Activated CD4-positive, alpha-beta T cell treated with anti-CD3 and anti-CD28 coated beads, Interleukin-2, amount 10 ng/mL, durations not matched to agents 24 days and 14 days (primary cell): ENCODE measurements at regions not wholly inside any gene's neighbourhood (a gene's known extent, or its start where the extent isn't known, plus 50 kb on each side); places are given as distances from the start of the nearest gene placed in this dataset.

Experiments
- DNase-seq: peaks from one replicate; pipeline ENCODE4 v3.0.0; 2022
- H3K27ac Mint-ChIP-seq: one replicate; pipeline ENCODE4 v1.8.0; 2022; ENCODE audit warnings: mild to moderate bottlenecking, mixed read lengths
- H3K27me3 Mint-ChIP-seq: one replicate; pipeline ENCODE4 v1.8.0; 2022; ENCODE audit warnings: mixed read lengths
- H3K36me3 Mint-ChIP-seq: one replicate; pipeline ENCODE4 v1.8.0; 2022; ENCODE audit warnings: low read depth, mild to moderate bottlenecking, mixed read lengths
- H3K4me1 Mint-ChIP-seq: one replicate; pipeline ENCODE4 v1.8.0; 2021; ENCODE audit warnings: mixed read lengths
- H3K4me3 Mint-ChIP-seq: one replicate; pipeline ENCODE4 v1.8.0; 2022; ENCODE audit warnings: mild to moderate bottlenecking, moderate library complexity, mixed read lengths
- H3K9me3 Mint-ChIP-seq: one replicate; pipeline ENCODE4 v1.8.0; 2021; ENCODE audit warnings: mixed read lengths
- intact Hi-C: fragments of 100-400 bp; cut with micrococcal nuclease; formaldehyde crosslinking; loops from one replicate; pipeline ENCODE4 v1.15.1; 2023

GRCh38 chr11:76268498-76268897, 62.2 kb upstream of the WNT11 start:
- Mint-ChIP-seq H3K36me3 (no peaks in the 10 kb centered on the region), H3K27ac (no peak overlapping the region), H3K27me3 (peaks cover 5% of the 10 kb centered on the region), H3K4me1 (no peaks in the 10 kb centered on the region), H3K9me3 (peaks cover 5% of the 10 kb centered on the region), H3K4me3 (no peak overlapping the region)
- no peak for DNase-seq
- intact Hi-C loops: no loop called here

GRCh38 chr11:76267556-76267955, 61.3 kb upstream of the WNT11 start:
- no peak for DNase-seq
- peaks cover 5% of the 10 kb centered on the region for H3K9me3 Mint-ChIP-seq
- H3K27me3 Mint-ChIP-seq: peaks cover 7% of the 10 kb centered on the region
- no peak overlapping the region for H3K27ac Mint-ChIP-seq
- no peaks in the 10 kb centered on the region for H3K4me1 Mint-ChIP-seq
- intact Hi-C loops: no loop called here
- H3K36me3 Mint-ChIP-seq: no peaks in the 10 kb centered on the region
- no peak overlapping the region for H3K4me3 Mint-ChIP-seq

- DNase-seq: no peak
- H3K4me1 Mint-ChIP-seq: no peaks in the 10 kb centered on the region
- intact Hi-C loops: no loop called here
- H3K27me3 Mint-ChIP-seq: peaks cover 7% of the 10 kb centered on the region
- peaks cover 5% of the 10 kb centered on the region for H3K9me3 Mint-ChIP-seq
- H3K27ac Mint-ChIP-seq: no peak overlapping the region
- H3K36me3 Mint-ChIP-seq: no peaks in the 10 kb centered on the region
- no peak overlapping the region for H3K4me3 Mint-ChIP-seq
Measured at GRCh38 chr11:76266286-76267100, 60.2 kb upstream of the WNT11 start.

- H3K27ac Mint-ChIP-seq: no peak overlapping the region
- H3K4me3 Mint-ChIP-seq: no peak overlapping the region
- H3K27me3 Mint-ChIP-seq: peaks cover 9% of the 10 kb centered on the region
- no peaks in the 10 kb centered on the region for H3K36me3 Mint-ChIP-seq
- no peak for DNase-seq
- intact Hi-C loops: no loop called here
- peaks cover 5% of the 10 kb centered on the region for H3K9me3 Mint-ChIP-seq
- no peaks in the 10 kb centered on the region for H3K4me1 Mint-ChIP-seq
Measured at GRCh38 chr11:76265771-76266241, 59.5 kb upstream of the WNT11 start.

- intact Hi-C loops: no loop called here
- H3K4me3 Mint-ChIP-seq: no peak overlapping the region
- H3K4me1 Mint-ChIP-seq: no peaks in the 10 kb centered on the region
- H3K36me3 Mint-ChIP-seq: no peaks in the 10 kb centered on the region
- no peak for DNase-seq
- H3K27me3 Mint-ChIP-seq: peaks cover 17% of the 10 kb centered on the region
- peaks cover 4% of the 10 kb centered on the region for H3K9me3 Mint-ChIP-seq
- no peak overlapping the region for H3K27ac Mint-ChIP-seq
Measured at GRCh38 chr11:76263657-76264056, 57.4 kb upstream of the WNT11 start.

- no peak overlapping the region for H3K27ac Mint-ChIP-seq
- no peaks in the 10 kb centered on the region for H3K36me3 Mint-ChIP-seq
- peaks cover 15% of the 10 kb centered on the region for H3K27me3 Mint-ChIP-seq
- no peak for DNase-seq
- no peaks in the 10 kb centered on the region for H3K4me1 Mint-ChIP-seq
- no peak overlapping the region for H3K4me3 Mint-ChIP-seq
- H3K9me3 Mint-ChIP-seq: no peaks in the 10 kb centered on the region
- intact Hi-C loops: no loop called here
Measured at GRCh38 chr11:76263166-76263565, 56.9 kb upstream of the WNT11 start.

GRCh38 chr11:76260296-76260925, 54.1 kb upstream of the WNT11 start:
- intact Hi-C loops: no loop called here
- Mint-ChIP-seq H3K4me1 (no peaks in the 10 kb centered on the region), H3K27me3 (peaks cover 18% of the 10 kb centered on the region), H3K4me3 (no peak overlapping the region), H3K27ac (no peak overlapping the region), H3K9me3 (no peaks in the 10 kb centered on the region), H3K36me3 (no peaks in the 10 kb centered on the region)
- DNase-seq: no peak

GRCh38 chr11:76259299-76259908, 53.1 kb upstream of the WNT11 start:
- Mint-ChIP-seq H3K4me3 (no peak overlapping the region), H3K9me3 (no peaks in the 10 kb centered on the region), H3K4me1 (no peaks in the 10 kb centered on the region), H3K27me3 (peaks cover 18% of the 10 kb centered on the region), H3K27ac (no peak overlapping the region), H3K36me3 (no peaks in the 10 kb centered on the region)
- DNase-seq: no peak
- intact Hi-C loops: no loop called here

GRCh38 chr11:76257074-76257719, 50.9 kb upstream of the WNT11 start:
- no peak overlapping the region for H3K27ac Mint-ChIP-seq
- no peaks in the 10 kb centered on the region for H3K9me3 Mint-ChIP-seq
- H3K4me3 Mint-ChIP-seq: no peak overlapping the region
- intact Hi-C loops: no loop called here
- H3K36me3 Mint-ChIP-seq: no peaks in the 10 kb centered on the region
- H3K4me1 Mint-ChIP-seq: no peaks in the 10 kb centered on the region
- no peak for DNase-seq
- H3K27me3 Mint-ChIP-seq: peaks cover 14% of the 10 kb centered on the region

GRCh38 chr11:76256448-76256847, 50.1 kb upstream of the WNT11 start:
- Mint-ChIP-seq H3K27ac (no peak overlapping the region), H3K27me3 (peaks cover 14% of the 10 kb centered on the region), H3K9me3 (no peaks in the 10 kb centered on the region), H3K4me1 (no peaks in the 10 kb centered on the region), H3K36me3 (no peaks in the 10 kb centered on the region), H3K4me3 (no peak overlapping the region)
- DNase-seq: no peak
- intact Hi-C loops: no loop called here
